GM12878 (cell line): ENCODE measurements at regions not wholly inside any gene's neighbourhood (a gene's known extent, or its start where the extent isn't known, plus 50 kb on each side); places are given as distances from the start of the nearest gene placed in this dataset.

Experiments used
- ATAC-seq: fragments of 200-7000 bp; cut with Tn5 transposase; 3 replicates; pipeline ENCODE4 v1.9.1; 2020; ENCODE audit warnings: mild to moderate bottlenecking, moderate library complexity
- BruUV-seq: library from RNA; stranded (reverse); fragments of 400-500 nt; replicated peaks from 2 replicates; lab custom pipeline; 2021; lab: Mats Ljungman, UMichigan
- CTCF ChIA-PET: fragments of 300-600 bp; sonication (Branson Sonifier 250); formaldehyde crosslinking; extraction: SDS; loops from one replicate; lab custom pipeline; 2021; ENCODE audit warnings: inconsistent platforms; lab: Yijun Ruan, JAX
- POLR2A ChIA-PET: fragments of 350-600 bp; formaldehyde crosslinking; extraction: SDS; loops from one replicate; lab custom pipeline; 2021; ENCODE audit warnings: inconsistent platforms; lab: Charles Lee
- RAD21 ChIA-PET: fragments of 300-600 bp; sonication (Branson Sonifier 250); formaldehyde crosslinking; loops from one replicate; lab custom pipeline; 2023; ENCODE audit warnings: antibody characterized with exemption; ENCODE audit not compliant: unreplicated experiment; lab: Charles Lee
- SMC1A ChIA-PET: fragments of 300-600 bp; sonication (Branson Sonifier 250); formaldehyde crosslinking; loops from one replicate; lab custom pipeline; 2023; ENCODE audit not compliant: unreplicated experiment, uncharacterized antibody; lab: Charles Lee
- DNase-seq: peaks from one replicate; pipeline ENCODE4 v3.0.0-alpha.2; 2011; ENCODE audit warnings: low read depth, low spot score
- FAIRE-seq: peaks from 3 replicates; lab custom pipeline; 2011; peaks lifted over from hg19 to GRCh38; lab: Jason Lieb, UNC
- H2AFZ ChIP-seq: 2 replicates; pipeline ENCODE4 v1.6.0; 2011; ENCODE audit warnings: low read depth, low read length, control low read depth; ENCODE audit not compliant: control insufficient read depth
- H3K27ac ChIP-seq: 2 replicates; pipeline ENCODE4 v1.5.1; 2011; ENCODE audit warnings: control low read depth; ENCODE audit not compliant: control insufficient read depth, insufficient read depth
- H3K27me3 ChIP-seq, 2 experiments: replicated peaks in 1 of 2; 2 replicates each; pipeline versions ENCODE4 v1.6.0 to v1.6.1; 2011; ENCODE audit warnings: low read length in 1 of 2; ENCODE audit not compliant: control insufficient read depth in 2 of 2, insufficient read depth in 2 of 2
- H3K36me3 ChIP-seq, 2 experiments: 2 replicates each; pipeline ENCODE4 v1.5.1; 2011; ENCODE audit warnings: low read length in 1 of 2; ENCODE audit not compliant: control insufficient read depth in 2 of 2, insufficient read depth in 2 of 2
- H3K4me1 ChIP-seq: 2 replicates; pipeline ENCODE4 v1.6.1; 2011; ENCODE audit warnings: mild to moderate bottlenecking, low read length, moderate library complexity, mixed read lengths; ENCODE audit not compliant: control insufficient read depth, insufficient read depth
- H3K4me2 ChIP-seq: 2 replicates; pipeline ENCODE4 v1.6.0; 2011; ENCODE audit warnings: control low read depth; ENCODE audit not compliant: control insufficient read depth, insufficient read depth
- H3K4me3 ChIP-seq: fragments of 200-600 bp; sonication (generic); 2 replicates; pipeline ENCODE4 v1.5.1; 2016
- H3K79me2 ChIP-seq: 2 replicates; pipeline ENCODE4 v1.6.0; 2011; ENCODE audit warnings: low read length; ENCODE audit not compliant: control insufficient read depth, insufficient read depth
- H3K9ac ChIP-seq: 2 replicates; pipeline ENCODE4 v1.8.0; 2011; ENCODE audit warnings: low read length, control low read depth, mixed read lengths; ENCODE audit not compliant: control insufficient read depth, insufficient read depth
- H3K9me3 ChIP-seq: replicated peaks from 3 replicates; pipeline ENCODE4 v1.5.1; 2011; ENCODE audit warnings: mild to moderate bottlenecking, low read length; ENCODE audit not compliant: control insufficient read depth, insufficient read depth
- H4K20me1 ChIP-seq: 2 replicates; pipeline ENCODE4 v1.6.0; 2011; ENCODE audit not compliant: control insufficient read depth, insufficient read depth
- CBX5 ChIP-seq: sonication (generic); IDR thresholded peaks from 2 replicates; pipeline ENCODE4 v1.6.1; 2016; ENCODE audit warnings: low read depth, moderate library complexity, mild to moderate bottlenecking, inconsistent platforms
- CUX1 ChIP-seq: IDR thresholded peaks from 2 replicates; pipeline ENCODE4 v1.6.1; 2012; ENCODE audit warnings: improper control_type of control experiment, low read depth, low read length; ENCODE audit not compliant: insufficient replicate concordance
- FOXK2 ChIP-seq: fragments of 450-650 bp; IDR thresholded peaks from 2 replicates; pipeline ENCODE4 v1.6.1; 2017; ENCODE audit warnings: mild to moderate bottlenecking, moderate library complexity
- GABPA ChIP-seq: IDR thresholded peaks from 2 replicates; pipeline ENCODE4 v1.6.1; 2014; ENCODE audit warnings: antibody characterized with exemption, low read depth, mild to moderate bottlenecking, inconsistent platforms
- HDGF ChIP-seq: fragments of 450-650 bp; IDR thresholded peaks from 2 replicates; pipeline ENCODE4 v1.6.1; 2016; ENCODE audit warnings: antibody characterized with exemption
- IKZF2 ChIP-seq, 2 experiments: fragments of 450-650 bp; IDR thresholded peaks; 2 replicates each; pipeline ENCODE4 v1.6.1; 2017; ENCODE audit warnings: mild to moderate bottlenecking in 2 of 2, moderate library complexity in 2 of 2
- IRF4 ChIP-seq: IDR thresholded peaks from 2 replicates; pipeline ENCODE4 v1.6.1; 2011; ENCODE audit warnings: low read depth, low read length
- KAT2A ChIP-seq: conservative IDR thresholded peaks from 2 replicates; pipeline ENCODE4 v1.6.1; 2011; ENCODE audit warnings: low read depth, low read length; ENCODE audit not compliant: control insufficient read depth
- NRF1 ChIP-seq: conservative IDR thresholded peaks from 2 replicates; pipeline ENCODE4 v1.6.1; 2011; ENCODE audit warnings: mild to moderate bottlenecking, low read depth, low read length, improper control_type of control experiment
- PAX8 ChIP-seq: fragments of 450-650 bp; IDR thresholded peaks from 2 replicates; pipeline ENCODE4 v1.6.1; 2017; ENCODE audit warnings: mild to moderate bottlenecking, moderate library complexity
- SPI1 ChIP-seq: IDR thresholded peaks from 2 replicates; pipeline ENCODE4 v1.6.1; 2011; ENCODE audit warnings: low read depth, mild to moderate bottlenecking, low read length, moderate library complexity, borderline replicate concordance; ENCODE audit not compliant: insufficient read depth
- ZBED1 ChIP-seq: IDR thresholded peaks from 2 replicates; pipeline ENCODE4 v1.6.1; 2016; ENCODE audit warnings: borderline replicate concordance
- ZBTB33 ChIP-seq: fragments of 450-650 bp; IDR thresholded peaks from 2 replicates; pipeline ENCODE4 v1.6.1; 2017; ENCODE audit warnings: mild to moderate bottlenecking
- WGBS: methylation state at CpG from one replicate; pipeline ENCODE4 v1.1.6; 2016; ENCODE audit warnings: low lambda C conversion rate; ENCODE audit not compliant: insufficient replicate concordance, insufficient coverage; ENCODE audit errors: missing lambda C conversion rate; 5-methylcytosine and 5-hydroxymethylcytosine counted together
- in situ Hi-C: fragments of 300-500 bp; cut with MboI; formaldehyde crosslinking; loops from 9 replicates; pipeline ENCODE4 v1.14.3; 2018; ENCODE audit warnings: mixed read lengths
- intact Hi-C: fragments of 100-400 bp; cut with micrococcal nuclease; formaldehyde crosslinking; loops from one replicate; pipeline ENCODE4 v1.14.2; 2022; ENCODE audit not compliant: unreplicated experiment

GRCh38 chr1:228999446-229000170 lies 264.3 kb downstream of the RHOU start (continued):
- TF ChIP-seq NRF1 (no peak), IKZF2 (IDR thresholded peaks at IDR 0.05) (no peak)

GRCh38 chr1:229000187-229000586 lies 264.9 kb downstream of the RHOU start:
- intact Hi-C loops (no loop called here), in situ Hi-C loops (no loop called here)
- Histone ChIP-seq H3K27ac (no peak overlapping the region), H3K27me3 (peaks cover 1% of the 10 kb centered on the region in 2 experiments; a peak in 2 of 4 replicates), H3K9ac (no peak overlapping the region), H3K36me3 (no peaks in the 10 kb centered on the region), H4K20me1 (no peaks in the 10 kb centered on the region), H2AFZ (no peak overlapping the region), H3K4me2 (no peak overlapping the region), H3K79me2 (no peaks in the 10 kb centered on the region), H3K4me3 (no peak overlapping the region), H3K4me1 (no peaks in the 10 kb centered on the region), H3K9me3 (no peaks in the 10 kb centered on the region)
- POLR2A ChIA-PET = no interaction called here
- BruUV-seq = no TSS peak
- CTCF ChIA-PET = no interaction called here
- 39% methylated on average over 8 of the region's 8 CpGs for WGBS
- FAIRE-seq (no peak), DNase-seq (no peak), ATAC-seq (no peak)
- RAD21 ChIA-PET = no interaction called here
- SMC1A ChIA-PET = no interaction called here
- TF ChIP-seq HDGF = no peak
- TF ChIP-seq PAX8 = no peak
- TF ChIP-seq ZBTB33 = no peak
- no peak for TF ChIP-seq CBX5
- no peak for TF ChIP-seq FOXK2
- TF ChIP-seq SPI1 = no peak
- no peak for TF ChIP-seq ZBED1
- TF ChIP-seq GABPA = no peak
- TF ChIP-seq KAT2A = no peak
- TF ChIP-seq CUX1 = no peak
- TF ChIP-seq IRF4 = no peak
